ENCODE measurements at regions not wholly inside any gene's neighbourhood (a gene's known extent, or its start where the extent isn't known, plus 50 kb on each side); places are given as distances from the start of the nearest gene placed in this dataset.
A peak's percentile ranks its signal among the peaks of the same experiment; 100 is the strongest.
"Not testable (repeated sequence)": the region's sequence is repeated elsewhere in the genome, so short reads cannot be mapped to it uniquely, and the experiment has no call there.

GRCh38 chr15:66865622-66866611 lies 163.9 kb downstream of the SMAD6 start:
- no peak for DNase-seq

GRCh38 chr15:66866656-66867055 lies 164.6 kb downstream of the SMAD6 start:
- DNase-seq = no peak

DNA sequence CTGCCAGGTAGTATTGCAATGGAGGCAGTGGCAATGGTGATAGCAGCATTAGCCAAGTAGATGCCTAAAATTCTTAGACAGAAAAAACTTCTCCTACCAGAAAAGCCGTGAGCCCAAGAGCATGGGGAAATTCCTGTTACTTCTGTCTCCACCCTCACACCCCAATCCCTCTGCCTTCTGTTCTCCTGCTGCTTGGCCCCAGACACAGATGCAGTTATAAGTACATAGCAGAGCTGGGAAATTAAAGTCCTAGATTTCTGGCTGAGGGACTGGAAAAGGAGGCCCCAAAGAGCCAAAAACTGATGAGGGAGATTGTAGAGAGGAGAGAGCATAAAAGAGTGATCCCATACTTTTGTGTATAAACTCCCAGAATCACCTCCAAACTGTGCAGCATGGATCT lies 166.9 kb downstream of the SMAD6 start:
- DNase-seq = no peak

DNA sequence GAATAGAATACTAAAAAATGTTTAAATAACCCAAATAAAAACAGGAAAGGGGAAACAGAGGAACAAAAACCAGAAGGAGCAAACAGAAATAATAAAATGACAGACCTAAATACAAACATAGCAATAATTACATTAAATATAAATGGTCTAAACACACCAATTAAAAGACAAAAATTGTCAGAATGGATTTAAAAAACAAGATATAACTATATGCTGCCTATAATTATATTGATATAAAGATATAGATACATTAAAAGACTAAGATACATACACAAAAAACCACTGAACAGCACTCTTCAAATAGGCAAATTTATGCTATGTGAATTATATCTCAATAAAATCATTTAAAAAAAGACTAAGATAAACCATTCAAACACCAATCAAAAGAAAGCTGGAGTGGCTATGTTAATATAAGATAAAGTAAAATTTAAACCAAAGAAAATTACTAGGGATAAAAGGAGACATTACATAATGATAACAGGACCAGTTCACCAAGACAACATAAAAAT lies 168.9 kb downstream of the SMAD6 start:
- DNase-seq = no peak

DNA sequence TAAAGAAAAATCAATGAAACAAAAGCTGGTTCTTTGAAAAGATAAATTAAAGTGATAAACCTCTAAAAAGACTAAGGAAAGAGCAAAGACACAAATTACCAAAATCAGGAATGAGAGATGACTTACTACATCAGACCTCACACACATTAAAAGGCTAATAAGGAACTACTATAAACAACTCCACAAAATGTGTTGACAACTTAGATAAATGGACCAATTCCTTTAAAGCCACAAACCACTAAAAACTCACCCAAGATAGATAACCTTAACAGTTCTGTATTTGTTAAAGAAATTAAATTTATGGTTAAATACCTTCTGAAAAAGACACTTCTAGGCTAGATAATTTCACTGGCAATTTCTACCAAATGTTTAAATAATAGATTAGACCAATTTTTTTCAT lies 170.4 kb downstream of the SMAD6 start:
- DNase-seq = no peak

DNA sequence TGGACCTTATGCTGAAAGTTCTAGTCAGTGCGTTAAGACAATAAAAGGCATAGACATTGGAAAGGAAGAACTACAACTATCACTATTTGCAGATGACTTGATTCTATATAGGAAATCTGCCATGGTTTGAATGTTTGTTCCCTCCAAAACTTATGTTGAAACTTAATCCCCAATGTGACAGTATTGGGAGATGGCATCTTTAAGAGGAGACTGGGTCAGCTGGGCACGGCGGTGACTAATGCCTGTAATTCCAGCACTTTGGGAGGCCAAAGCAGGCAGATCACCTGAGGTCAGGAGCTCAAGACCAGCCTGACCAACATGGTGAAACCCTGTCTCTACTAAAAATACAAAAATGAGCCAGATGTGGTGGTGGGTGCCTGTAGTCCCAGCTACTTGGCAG lies 171.3 kb downstream of the SMAD6 start:
- not testable (repeated sequence) for DNase-seq

DNA sequence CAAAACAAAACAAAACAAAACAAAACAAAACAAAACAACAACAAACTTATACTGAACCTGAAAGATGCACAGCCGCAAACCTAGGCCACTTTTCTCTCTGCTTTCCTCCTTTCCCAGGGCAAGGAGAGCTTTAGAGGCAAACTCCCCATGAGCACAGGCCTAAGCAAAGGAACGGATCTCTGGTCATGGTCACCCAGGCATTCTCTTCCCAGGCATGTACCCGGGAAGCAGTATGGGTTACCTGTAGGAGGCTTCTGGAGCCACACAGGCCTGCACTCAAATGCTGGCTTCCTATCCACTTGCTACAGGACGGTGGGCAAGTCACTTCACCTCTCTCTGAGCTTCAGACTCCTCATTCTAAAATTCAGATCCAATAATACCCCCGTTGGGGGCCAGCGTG lies 171.8 kb downstream of the SMAD6 start:
- DNase-seq = no peak

- DNase-seq = no peak
Observed at GRCh38 chr15:66875588-66876420, 173.8 kb downstream of the SMAD6 start.

DNA sequence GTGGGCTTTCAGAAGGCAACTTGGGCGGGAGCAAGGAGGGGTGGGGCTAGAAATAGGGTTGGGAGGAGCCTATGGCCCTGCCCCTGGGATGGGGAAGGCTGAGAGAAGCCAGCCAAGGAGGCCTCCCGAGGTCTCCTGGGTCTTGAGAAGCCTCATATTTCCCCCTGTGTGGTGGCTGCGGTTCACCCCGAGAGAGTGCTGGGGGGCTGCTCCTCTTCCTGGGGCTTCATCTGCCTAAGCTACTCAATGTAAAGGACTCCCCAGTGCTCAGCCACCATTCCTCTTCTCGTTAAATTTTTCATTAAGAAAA lies 174.3 kb downstream of the SMAD6 start:
- no peak for DNase-seq

DNA sequence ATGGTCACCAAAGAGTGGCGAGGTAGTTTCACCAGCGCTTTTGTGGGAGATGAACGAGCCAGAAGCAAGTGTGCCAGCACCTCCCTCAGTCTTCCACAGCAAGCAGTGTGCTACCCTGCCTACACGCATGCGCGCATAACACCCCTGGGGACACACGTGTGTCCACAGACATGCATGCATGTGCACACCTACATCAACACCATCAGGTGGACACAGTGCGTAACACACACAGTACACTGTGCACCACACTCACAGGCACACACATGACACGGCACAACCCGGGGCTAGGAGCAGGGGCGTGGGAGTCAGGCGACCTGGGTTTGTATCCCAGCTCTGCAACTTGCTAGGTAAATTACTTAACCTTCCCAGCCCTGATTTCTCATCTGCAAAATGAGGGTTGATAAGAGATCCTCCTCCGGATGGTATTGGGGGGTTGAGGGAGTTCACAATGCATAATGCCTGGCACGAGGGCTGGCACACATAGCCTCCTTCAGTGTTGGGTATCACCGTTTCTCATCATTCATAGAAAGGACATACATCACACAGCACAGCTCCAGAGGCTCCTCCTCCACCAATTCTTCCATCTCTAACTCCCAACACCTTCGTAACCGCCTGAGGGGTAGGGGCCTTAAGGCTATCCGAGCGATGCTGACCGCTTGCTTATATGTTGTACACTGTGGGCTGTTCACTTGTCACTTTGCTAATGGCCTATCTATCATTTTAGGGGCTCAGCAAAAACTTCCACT lies 174.9 kb downstream of the SMAD6 start:
- no peak for DNase-seq

DNA sequence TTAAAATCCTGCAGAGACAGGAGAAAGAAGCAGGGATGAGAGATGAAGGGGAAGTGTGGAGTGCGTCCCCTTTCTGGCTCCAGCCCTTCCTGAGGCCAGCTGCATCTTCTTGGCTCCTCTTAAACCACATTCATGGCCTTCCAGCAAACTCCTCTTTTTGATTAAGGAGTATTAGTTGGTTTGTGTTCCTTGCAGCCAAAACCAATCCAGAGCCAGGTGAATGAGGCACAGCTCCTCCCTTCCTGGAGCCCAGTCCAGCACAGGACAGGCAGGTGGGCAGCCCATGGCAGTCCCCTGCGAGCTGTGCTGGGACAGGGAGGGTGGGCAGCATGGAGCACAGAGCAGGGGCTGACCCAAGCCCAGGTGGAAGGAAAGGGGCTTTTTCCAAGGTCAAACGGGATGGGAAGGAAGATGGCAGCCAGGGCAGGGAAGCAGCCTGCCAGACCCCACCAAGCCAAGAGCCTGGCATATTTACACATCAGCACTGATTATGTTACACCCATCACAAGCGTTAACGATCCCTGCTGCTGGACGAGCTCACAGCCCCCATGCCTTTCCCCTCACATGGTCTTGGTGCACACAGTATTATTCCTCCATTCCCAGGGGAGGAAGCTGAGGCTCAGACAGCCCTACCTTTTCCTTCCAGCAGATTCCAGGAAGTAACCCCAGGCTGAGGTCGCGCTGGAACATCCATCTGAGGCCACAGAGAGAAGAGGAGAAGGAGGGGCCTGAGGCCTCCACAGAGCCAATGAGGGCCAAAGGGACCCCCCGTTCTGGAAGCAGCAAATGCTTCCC lies 175.6 kb downstream of the SMAD6 start:
- DNase-seq = no peak

DNA sequence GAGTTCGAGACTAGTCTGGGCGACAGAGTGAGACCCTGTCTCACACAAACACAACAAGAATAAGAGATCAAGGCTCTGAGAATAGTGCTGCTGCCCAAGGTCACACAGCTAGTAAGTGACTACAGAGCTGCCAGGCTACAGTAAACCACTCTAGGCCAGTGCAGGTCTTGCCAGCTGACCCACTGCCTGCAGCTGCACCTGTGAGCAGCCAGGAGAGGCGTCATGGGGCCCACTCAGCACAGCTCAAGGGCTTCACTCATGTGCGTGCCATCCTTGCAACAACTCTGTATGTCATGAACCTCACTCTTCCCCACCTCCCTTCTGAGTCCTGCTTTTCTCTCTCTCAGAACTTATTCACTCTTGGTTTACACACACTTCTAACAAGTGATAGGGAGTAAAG lies 176.7 kb downstream of the SMAD6 start:
- no peak for DNase-seq

- DNase-seq = no peak
Observed at GRCh38 chr15:66879531-66880368, 177.7 kb downstream of the SMAD6 start.

DNA sequence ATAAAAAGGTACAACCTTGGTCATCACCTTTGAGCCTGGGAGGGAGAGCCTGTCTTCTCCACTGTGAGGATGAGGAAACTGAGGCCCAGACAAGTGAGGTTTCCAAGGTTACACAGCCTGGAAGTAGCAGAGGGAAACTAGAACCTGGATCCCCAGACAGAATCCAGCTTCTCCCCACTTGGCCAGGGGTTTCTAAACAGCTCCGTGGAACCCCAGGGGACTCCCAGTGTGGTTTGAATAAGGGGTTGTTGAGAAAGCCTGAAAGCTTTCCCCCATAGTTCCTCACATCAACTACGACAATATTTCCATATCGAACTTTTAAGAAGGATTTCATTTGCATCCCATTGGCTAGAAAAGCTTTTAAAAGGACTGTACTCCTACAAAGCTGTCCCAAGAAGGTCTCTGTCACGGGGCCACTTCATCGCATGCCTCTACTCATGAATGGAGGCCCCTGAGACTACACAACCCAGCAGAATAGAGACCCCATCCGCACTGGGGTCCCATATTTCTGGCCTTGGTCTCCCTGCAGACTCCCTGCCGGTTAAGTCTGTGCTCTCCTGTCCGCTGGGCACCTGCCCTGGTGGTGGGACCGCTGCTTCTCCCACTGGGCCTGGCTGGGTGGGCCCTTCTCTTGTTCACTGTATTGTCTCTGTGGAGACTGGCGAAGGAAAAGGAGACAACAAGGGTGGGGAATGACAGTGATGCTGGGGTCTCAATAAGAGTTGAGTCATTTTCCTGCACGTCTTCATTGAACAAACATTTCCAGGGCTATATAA lies 178.5 kb downstream of the SMAD6 start:
- no peak for DNase-seq

DNA sequence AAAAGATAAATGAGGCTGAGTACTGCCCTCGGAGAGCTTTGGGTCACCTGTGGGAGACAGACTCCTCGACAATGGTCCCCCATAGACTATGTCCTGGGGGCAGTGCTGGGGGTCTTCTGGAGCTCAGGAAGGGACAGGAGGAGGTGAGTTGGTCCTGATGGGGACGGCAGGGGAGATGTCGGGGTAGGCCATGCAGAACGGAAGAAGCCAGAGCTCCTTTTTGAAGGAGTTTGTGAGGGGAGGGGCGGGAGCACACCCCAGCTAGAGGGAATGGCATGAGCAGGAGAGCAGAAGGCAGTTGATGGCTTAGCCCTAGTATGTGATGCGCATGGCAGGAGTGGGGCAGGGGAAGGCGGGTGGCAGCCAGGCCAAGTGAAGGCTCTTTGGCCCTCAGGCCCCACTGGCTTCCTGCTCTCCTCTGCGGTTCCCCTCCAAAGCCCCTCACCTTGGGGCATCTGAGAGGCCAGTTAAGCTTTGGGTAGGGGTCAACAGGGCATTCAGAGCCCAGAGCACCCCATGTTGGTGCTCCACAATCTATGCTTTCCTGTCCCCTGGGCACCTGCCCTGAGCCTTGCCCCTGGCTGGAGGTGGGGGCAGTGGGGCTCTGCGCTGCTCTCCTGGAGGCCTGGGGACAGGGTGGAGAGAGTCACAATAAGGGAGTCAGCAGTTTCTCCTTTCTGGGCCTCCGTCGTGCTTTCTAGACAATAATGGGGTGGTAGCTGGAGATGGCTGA lies 179.3 kb downstream of the SMAD6 start:
- no peak for DNase-seq

DNA sequence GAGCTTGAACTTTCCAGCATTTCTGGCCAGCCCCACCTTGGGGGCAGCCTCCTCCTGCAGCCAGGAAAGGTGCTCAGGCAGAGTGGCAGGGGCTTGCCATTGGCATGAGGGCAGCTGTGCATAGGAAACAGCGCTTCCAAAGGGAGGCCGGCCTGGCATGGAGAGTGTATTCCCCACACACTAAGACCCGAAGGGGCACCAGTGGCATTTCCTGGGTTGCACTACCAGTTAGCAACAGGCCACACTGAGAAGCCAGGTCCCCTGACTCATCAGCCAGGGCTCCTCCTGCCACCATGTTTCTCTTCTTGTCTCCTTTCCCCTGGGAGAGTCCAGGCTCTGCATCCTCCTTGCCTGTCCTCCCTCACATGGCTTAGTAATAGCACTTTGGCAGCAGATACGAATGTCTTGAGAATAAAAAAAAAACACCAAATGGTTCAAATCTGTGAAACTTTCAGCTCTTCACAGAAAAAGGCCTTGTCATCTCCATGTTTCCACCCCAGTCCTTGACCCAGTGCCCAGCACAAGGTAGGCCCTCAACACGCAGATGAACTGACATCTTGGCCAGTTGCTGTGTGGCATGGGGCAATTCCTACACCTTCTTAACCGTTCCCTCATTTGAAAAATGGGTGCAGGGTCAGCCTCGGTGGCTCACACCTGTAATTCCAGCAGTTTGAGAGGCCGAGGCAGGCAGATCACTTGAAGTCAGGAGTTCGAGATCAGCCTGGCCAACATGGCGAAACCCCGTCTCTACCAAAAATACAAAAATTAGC lies 180.4 kb downstream of the SMAD6 start:
- DNase-seq = no peak

DNA sequence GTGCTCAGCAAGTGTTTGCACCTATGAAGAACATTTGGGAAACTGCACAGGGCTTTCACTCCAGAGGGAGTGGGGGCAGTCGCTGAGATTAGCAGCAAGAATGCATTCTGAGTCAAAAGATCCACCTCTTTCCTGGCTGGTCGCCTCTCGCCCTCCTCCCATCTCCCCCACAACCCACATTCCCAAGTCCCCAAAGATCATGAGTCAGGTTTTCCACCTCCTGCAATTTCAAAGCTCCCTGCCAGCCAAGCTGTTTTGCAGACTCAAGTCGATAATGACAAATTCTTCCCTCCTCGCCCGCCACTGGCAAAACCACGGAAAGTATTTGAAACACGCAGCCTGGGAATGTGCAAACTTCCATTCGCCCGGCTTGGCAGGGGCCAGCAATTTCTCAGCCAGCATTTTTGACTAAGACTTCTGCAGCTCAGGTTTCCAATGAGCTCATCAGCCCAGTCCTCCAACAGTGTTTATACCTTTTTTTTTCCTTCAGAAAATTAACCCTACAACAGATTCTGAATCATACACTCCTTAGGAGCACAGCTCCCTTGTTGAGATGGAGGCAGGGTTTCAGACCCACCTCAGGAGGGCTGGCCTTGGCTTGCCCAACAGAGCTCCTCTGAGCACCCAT lies 181.4 kb downstream of the SMAD6 start:
- DNase-seq = peak; percentile 27

DNA sequence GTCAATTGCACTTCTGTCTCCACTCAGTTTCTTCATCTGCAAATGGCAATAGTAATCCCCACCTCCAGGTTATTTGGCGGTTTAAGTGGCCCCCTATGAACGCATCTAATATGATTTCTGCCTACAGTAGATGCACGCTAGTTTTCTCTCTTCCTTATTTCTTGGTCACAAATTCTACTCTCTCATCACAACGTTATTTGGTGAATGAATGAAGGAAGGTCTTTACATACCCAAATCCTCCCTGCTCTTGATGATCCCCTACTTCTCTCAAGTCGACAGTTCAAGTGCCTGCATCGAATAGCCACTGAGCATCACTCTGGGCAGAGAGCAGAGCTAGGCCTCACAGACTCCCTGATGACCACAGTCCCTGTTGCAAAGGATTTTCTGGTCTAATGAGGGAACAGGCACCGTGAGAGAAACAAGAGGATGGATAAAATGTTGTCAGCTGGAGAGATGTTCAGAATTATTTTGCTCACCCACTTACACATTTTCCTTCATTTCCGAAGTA lies 181.2 kb upstream of the SMAD3 start:
- no peak for DNase-seq

Data from NCI-H1105 treated with DMSO at 0.1 percent for 48 hours (cell line).